ENCODE measurements at regions not wholly inside any gene's neighbourhood (a gene's known extent, or its start where the extent isn't known, plus 50 kb on each side); places are given as distances from the start of the nearest gene placed in this dataset.

- TF ChIP-seq, protein P1, sequence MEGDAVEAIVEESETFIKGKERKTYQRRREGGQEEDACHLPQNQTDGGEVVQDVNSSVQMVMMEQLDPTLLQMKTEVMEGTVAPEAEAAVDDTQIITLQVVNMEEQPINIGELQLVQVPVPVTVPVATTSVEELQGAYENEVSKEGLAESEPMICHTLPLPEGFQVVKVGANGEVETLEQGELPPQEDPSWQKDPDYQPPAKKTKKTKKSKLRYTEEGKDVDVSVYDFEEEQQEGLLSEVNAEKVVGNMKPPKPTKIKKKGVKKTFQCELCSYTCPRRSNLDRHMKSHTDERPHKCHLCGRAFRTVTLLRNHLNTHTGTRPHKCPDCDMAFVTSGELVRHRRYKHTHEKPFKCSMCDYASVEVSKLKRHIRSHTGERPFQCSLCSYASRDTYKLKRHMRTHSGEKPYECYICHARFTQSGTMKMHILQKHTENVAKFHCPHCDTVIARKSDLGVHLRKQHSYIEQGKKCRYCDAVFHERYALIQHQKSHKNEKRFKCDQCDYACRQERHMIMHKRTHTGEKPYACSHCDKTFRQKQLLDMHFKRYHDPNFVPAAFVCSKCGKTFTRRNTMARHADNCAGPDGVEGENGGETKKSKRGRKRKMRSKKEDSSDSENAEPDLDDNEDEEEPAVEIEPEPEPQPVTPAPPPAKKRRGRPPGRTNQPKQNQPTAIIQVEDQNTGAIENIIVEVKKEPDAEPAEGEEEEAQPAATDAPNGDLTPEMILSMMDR (IDR thresholded peaks at IDR 0.05) = no peak
- no peak for TF ChIP-seq POLR2A (IDR thresholded peaks at IDR 0.05)
Measured at GRCh38 chr22:26975865-26976264, 318.5 kb downstream of the MIAT start.

All from adrenal gland (tissue), 5 donors.